T47D (cell line): ENCODE measurements at regions not wholly inside any gene's neighbourhood (a gene's known extent, or its start where the extent isn't known, plus 50 kb on each side); places are given as distances from the start of the nearest gene placed in this dataset.
"Not testable (repeated sequence)": the region's sequence is repeated elsewhere in the genome, so short reads cannot be mapped to it uniquely, and the experiment has no call there.

Source experiments
- DNase-seq, 2 experiments: peaks; one replicate each; pipeline versions ENCODE4 v3.0.0 to v3.0.0-alpha.2; 2011 to 2012; ENCODE audit warnings: low read depth in 1 of 2, low spot score in 1 of 2
- JUND ChIP-seq: IDR thresholded peaks from 2 replicates; pipeline ENCODE4 v1.6.1; 2012; ENCODE audit warnings: low read depth
- in situ Hi-C: cut with HindIII; loops from 2 replicates; pipeline ENCODE4 v1.10.0; 2016; ENCODE audit warnings: low sequenced_read_pairs, low pct_unique_long_range_greater_than_20kb

DNA sequence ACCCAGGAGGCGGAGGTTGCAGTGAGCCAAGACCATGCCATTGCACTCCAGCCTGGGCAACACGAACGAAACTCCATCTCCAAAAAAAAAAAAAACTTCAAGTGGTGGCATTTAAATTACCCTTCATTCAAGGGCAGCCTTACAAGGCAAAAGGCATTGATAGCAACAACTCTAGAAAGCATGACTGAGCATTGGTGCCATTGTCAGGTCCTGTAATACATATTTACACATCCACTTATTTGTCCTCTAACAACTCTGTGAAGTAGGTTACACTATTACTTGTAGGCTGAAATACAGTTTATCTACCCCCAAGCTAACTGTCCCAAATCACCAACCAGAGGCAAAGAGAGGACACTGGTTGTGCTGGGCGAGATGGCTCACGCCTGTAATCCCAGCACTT lies 52.7 kb upstream of the LARP1 start:
- no peak for DNase-seq
- in situ Hi-C loops, result no loop called here
- no peak for TF ChIP-seq JUND

DNA sequence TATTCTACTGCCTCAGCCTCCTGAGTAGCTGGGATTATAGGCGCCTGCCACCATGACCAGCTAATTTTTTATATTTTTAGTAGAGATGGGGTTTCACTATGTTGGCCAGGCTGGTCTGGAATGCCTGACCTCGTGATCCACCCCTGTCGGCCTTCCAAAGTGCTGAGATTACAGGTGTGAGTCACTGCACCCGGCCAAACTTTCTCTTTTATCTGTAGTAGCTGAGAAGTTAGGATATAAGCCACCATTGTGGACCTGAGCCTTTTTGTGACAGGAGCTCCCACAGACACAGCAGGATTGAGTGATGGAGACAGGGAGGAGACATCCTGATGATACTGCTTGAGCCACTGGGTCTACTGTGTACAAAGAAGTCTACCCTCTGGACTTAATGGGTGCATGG lies 53.5 kb upstream of the LARP1 start:
- DNase-seq, in situ Hi-C loops: not testable (repeated sequence)

DNA sequence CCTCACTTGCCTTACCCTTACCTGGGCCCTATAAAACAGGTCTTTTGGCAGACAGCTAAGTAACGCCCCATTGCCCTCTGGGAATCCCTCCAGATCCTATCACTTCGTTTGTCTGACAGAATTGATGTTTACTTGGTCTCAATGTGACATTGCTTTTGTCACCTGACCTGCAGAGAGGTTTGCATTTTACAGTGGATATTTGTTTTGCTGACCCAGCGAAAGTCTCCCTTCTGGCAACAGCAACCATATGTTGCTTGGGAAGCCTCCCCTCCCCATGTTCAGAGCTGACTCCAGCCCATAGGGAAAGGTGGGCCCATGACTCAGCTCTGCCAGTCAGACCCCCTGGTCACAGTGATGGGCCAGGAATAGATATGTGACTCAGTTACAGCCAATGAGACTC lies 54.0 kb upstream of the LARP1 start:
- DNase-seq, result peak in 1 of 2 experiments; percentile 91
- in situ Hi-C loops, result no loop called here
- TF ChIP-seq JUND, result no peak

DNA sequence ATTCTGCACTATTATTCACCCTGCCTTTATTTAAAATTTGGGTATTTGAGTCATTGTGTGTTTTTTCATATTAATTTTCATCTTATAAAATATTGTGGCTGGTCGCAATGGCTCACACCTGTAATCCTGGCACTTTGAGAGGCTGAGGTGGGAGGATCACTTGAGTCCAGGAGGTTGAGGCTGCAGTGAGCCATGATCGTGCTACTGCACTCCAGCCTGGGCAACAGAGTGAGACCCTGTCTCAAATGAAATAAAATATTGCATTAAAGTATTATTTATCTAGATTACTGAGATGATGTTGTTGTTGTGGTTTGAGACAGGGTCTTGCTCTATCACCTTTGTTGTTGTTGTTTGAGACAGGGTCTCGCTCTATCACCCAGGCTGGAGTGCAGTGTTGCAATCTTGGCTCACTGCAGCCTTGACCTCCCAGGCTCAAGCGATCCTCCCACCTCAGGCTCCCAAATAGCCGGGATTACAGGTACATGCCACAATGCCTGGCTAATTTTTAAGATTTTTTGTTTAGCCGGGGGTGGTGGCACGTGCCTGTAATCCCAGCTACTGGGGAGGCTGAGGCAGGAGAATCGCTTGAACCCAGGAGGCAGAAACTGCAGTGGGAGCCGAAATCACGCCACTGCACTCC lies 54.8 kb upstream of the LARP1 start:
- DNase-seq, in situ Hi-C loops: not testable (repeated sequence)

DNA sequence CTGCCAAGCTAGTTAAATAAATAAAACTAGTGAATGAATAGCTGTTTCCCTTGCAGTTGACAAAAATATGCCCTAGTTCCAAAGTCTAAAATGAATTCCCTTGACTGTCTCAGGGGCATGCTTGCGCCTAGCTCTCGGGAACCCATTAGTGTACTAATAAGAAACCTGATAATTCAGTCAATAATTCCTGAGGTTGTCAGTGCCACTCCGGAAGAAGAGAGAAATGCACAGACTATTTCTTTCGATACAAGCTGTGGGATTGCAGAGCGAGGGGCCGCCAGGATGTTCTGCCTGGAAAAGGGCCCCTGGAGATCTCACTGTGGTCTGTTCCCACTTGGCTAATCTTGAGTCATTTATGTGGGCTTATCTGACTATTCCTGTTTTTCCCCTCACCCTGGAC lies 56.4 kb upstream of the LARP1 start:
- DNase-seq, result no peak
- no peak for TF ChIP-seq JUND
- in situ Hi-C loops, result no loop called here

DNA sequence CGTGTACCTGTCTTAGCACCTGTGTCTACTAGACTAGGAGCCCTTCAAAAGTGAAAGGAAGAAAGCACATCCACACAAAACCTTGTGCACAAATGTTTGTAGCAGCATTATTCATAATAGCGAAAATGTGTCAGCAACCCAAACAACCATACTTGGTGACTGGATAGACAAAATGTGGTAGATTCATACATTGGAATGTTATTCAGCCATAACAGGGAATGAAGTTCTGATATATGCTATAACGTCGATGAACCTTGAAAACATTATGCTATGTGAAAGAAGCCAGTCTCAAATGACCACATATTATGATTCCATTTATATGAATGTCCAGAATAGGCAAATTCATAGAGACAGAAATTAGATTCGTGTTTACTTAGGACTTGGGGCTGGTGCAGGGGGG lies 57.8 kb upstream of the LARP1 start:
- TF ChIP-seq JUND, result no peak
- in situ Hi-C loops, result no loop called here
- DNase-seq, result peak in 1 of 2 experiments; percentile 18

DNA sequence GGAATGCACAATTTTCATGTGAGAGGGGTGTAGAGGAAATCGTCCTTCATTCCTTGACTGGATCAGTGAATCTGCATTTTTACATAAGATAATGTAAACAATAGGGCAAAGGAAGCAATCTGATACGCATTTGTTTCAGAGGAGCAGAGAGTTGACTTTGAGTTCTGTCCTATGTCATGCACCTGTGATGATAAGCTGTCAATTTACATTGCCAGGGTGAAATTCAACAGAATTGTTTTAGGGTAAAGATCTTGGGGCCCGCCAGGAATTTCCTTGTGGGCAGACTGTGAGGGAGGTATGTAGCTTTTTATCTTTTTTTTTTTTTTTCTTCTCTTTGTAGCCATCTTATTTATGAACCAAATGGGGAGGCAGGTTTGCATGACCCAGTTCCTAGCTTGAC lies 58.3 kb upstream of the LARP1 start:
- no peak for DNase-seq

DNA sequence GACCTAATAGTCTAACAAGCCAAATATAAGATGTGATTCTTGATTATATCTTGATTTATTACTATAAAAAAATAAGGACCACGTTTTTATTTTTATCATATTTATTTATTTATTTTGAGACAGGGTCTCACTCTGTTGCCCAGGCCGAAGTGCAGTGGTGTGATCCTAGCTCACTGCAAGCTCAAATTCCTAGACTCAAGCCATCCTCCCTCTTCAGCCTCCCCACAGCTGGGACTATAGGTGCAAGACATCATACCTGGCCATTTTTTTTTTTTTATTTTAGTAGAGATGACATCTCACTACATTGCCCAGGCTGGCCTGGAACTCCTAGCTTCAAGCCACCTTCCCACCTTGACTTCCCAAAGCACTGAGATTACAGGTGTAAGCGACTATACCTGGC lies 61.0 kb upstream of the LARP1 start:
- in situ Hi-C loops, result no loop called here
- DNase-seq, result no peak
- TF ChIP-seq JUND, result no peak

More for the DNA sequence above, 58.3 kb upstream of the LARP1 start:
- in situ Hi-C loops, result no loop called here
- TF ChIP-seq JUND, result no peak

DNA sequence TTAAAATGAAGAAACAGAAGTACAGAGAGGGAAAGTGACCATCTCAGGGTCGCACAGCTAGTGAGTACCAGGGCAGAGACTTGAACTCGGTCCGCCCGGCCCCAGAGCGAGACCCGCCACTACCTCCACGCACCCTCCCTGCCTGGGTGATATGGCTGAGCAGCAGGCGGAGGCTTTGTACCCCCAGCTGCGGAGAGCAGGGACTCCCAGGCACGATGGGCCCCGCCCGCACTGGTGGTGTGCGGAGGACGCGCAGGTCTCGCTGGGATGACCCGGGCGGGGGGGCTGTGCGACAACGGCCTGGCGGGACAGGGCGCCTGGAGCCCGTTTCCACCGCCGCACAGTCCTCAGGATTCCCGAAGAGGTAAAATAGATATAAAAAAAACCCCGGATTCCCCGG lies 64.7 kb upstream of the LARP1 start:
- in situ Hi-C loops, result no loop called here
- TF ChIP-seq JUND, result no peak
- DNase-seq, result no peak

DNA sequence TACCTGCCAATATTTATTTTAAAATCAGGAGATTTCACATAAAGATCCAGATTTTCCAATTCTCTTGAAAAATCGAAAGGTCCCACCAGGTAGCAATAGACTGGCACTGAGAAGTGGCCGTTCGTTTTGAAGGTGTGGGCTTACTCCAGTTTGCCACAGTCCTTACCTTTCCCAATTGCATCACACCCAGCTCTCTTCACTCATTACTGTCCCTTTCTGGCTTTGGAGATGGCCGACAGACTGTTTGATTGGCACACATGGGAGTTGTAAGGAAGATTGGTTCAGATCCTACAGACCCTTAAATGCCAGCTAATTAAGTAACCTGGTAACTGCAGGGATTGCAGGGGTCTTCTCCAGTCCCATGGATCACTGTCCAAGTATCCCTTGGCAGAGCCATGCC lies 68.7 kb upstream of the LARP1 start:
- no peak for DNase-seq
- TF ChIP-seq JUND, result no peak
- in situ Hi-C loops, result no loop called here

DNA sequence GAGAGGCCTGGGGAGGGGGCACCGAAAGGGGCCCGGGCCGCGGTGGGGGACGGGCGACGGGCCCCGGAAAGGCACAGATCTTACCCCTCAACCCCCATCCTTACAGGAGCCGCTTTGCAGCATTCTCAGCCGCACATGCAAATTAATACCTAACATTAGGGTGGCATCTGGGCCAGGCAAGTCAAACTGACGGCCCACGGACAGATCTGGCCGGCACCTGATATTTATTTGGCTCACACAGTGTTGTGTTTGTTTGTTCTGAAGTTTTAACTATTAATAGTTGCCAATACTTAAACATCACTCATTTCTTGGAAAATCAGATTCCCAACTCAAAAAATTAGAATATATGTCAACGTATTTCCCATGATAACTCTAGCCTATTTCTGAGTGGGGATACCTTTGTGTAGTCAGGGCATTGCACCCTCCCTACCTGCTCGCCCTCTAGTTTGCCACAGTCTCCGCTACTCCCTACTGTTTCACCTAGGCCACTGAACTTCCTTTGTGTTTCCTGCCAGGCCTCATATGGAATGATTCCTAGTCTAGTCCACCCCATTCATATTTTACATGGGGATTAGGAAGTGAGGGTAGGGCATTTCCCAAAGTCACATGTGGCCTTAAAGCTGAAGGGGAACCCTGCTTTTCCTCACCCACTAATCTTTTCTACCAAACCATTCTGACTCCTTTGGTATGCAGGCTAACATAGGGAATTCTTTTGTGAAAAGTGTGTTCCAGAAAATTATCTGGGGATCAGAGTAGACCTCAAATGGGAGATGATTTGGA lies 71.9 kb upstream of the LARP1 start:
- in situ Hi-C loops, result no loop called here
- no peak for TF ChIP-seq JUND
- DNase-seq, result peak in 1 of 2 experiments; percentile 47

DNA sequence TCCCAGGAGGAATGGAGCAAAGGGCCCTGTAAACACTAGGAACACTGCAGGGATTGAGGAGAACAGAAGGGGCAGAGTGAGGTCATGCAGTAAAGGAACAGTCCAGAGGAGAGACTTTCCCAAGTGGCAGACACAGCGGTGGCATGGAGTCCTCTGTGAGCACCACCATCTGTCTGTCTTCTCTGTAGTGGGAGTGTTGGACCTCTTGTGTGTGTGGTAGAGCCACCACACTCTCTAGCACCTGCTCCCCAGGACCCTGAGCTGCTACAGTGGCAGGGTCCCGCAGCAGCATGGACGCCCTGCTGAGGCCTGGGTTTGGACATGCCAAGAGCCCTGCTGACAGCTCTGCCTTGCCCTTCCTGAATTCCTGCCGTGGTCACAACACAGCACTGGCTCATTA lies 75.7 kb upstream of the LARP1 start:
- in situ Hi-C loops, result no loop called here
- no peak for DNase-seq

DNA sequence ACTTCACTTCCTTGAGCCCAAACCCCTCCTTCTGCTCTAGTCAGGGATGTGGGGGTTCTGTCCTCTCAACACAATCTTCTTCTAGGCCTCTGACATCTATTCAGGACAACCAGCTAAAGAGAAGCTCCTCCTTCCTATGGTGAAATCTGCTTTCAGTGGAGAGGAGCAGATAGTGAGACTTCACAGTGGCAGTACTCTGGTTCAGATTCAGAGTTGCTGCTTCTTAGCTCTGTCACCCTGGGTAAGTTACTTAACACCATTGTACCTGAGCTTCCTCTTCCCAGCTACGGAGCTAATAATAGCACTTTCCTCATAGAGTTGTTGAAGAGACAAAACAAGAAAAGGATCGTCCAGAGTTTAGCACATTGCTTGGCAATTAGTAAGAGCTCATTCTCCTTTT lies 77.3 kb upstream of the LARP1 start:
- in situ Hi-C loops, result no loop called here
- no peak for DNase-seq
- no peak for TF ChIP-seq JUND

More for the DNA sequence above, 75.7 kb upstream of the LARP1 start:
- no peak for TF ChIP-seq JUND

DNA sequence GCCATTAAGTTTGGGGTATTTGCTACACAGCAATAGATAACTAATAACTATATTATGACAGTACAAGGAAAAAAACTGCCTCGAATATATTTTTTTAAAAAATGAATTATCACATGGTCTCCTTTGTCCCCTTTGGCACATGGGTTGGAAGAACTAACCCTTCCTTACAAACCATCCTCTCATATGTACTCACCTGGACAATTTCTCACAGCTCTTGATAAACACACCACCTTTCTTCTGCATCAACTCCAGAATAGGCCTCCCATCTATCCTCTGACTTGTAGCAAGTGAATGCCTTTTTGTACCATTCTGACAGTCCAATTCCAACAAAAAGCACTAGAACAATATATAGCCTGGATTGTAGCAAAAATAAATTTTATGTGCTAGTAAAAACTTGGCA lies 78.7 kb upstream of the LARP1 start:
- no peak for TF ChIP-seq JUND
- DNase-seq, result no peak
- in situ Hi-C loops, result no loop called here
